Neutrophil (primary cell): ENCODE measurements at regions not wholly inside any gene's neighbourhood (a gene's known extent, or its start where the extent isn't known, plus 50 kb on each side); places are given as distances from the start of the nearest gene placed in this dataset.

ENCODE experiments used
- H3K27ac ChIP-seq: fragments of 200-600 bp; sonication (generic); 2 replicates; pipeline ENCODE4 v1.5.1; 2016; ENCODE audit warnings: mild to moderate bottlenecking, moderate library complexity
- H3K27me3 ChIP-seq: fragments of 200-600 bp; sonication (generic); 2 replicates; pipeline ENCODE4 v1.6.0; 2016; ENCODE audit warnings: mild to moderate bottlenecking
- H3K36me3 ChIP-seq: fragments of 200-600 bp; sonication (generic); 2 replicates; pipeline ENCODE4 v1.5.1; 2017
- H3K4me1 ChIP-seq, 2 experiments: fragments of 200-600 bp in 1 of 2; sonication (generic) in 1 of 2; 1 replicate in 1 of 2; 2 replicates in 1 of 2; pipeline versions ENCODE4 v1.5.1 to v1.6.1; 2013 to 2016; ENCODE audit warnings: low read depth in 1 of 2, low read length in 1 of 2, mild to moderate bottlenecking in 1 of 2, moderate library complexity in 1 of 2; ENCODE audit not compliant: control insufficient read depth in 1 of 2, insufficient read depth in 1 of 2
- H3K4me3 ChIP-seq, 2 experiments: fragments of 200-600 bp in 1 of 2; sonication (generic) in 1 of 2; 1 replicate in 1 of 2; 2 replicates in 1 of 2; pipeline ENCODE4 v1.5.1; 2013 to 2016; ENCODE audit warnings: low read depth in 1 of 2, low read length in 1 of 2, mild to moderate bottlenecking in 1 of 2, moderate library complexity in 1 of 2
- H3K9me3 ChIP-seq: fragments of 200-600 bp; sonication (generic); 2 replicates; pipeline ENCODE4 v1.5.1; 2016
- CTCF ChIP-seq: fragments of 200-600 bp; sonication (generic); IDR thresholded peaks from 2 replicates; pipeline ENCODE4 v1.5.1; 2016; ENCODE audit warnings: antibody characterized with exemption

- Histone ChIP-seq H3K36me3 (no peaks in the 10 kb centered on the region), H3K27me3 (no peaks in the 10 kb centered on the region), H3K4me1 (no peaks in the 10 kb centered on the region), H3K4me3 (no peak overlapping the region), H3K27ac (no peak overlapping the region), H3K9me3 (no peaks in the 10 kb centered on the region)
- TF ChIP-seq CTCF, result no peak
Observed at GRCh38 chr18:37852464-37852863, 286.9 kb upstream of the CELF4 start.

- no peaks in the 10 kb centered on the region for H3K9me3 ChIP-seq
- no peak for TF ChIP-seq CTCF
- H3K4me3 ChIP-seq, result no peak overlapping the region
- H3K4me1 ChIP-seq, result no peaks in the 10 kb centered on the region
- H3K36me3 ChIP-seq, result no peaks in the 10 kb centered on the region
- no peaks in the 10 kb centered on the region for H3K27me3 ChIP-seq
- no peak overlapping the region for H3K27ac ChIP-seq
Observed at GRCh38 chr18:37847544-37847943, 281.9 kb upstream of the CELF4 start.

DNA sequence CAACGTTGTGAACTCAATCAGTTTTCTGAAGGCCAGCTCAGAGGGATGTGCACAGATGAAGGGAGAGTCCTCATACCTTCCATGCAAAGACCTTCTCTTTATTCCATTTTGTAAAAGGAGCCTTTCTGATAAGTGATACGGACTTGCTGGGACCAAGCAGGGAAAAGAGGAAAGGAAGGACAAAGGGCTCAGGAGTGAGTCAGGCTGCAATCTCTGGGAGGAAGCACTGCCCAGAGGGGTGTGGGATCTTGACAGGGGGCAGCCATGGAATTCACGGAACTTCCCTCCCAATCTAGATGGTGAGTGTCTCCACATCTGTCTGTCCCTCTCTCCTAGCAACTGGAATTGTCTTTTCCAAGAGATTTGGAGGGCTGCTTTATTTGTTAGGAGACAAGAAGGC, 281.4 kb upstream of the CELF4 start:
- no peak for TF ChIP-seq CTCF
- Histone ChIP-seq H3K9me3 (no peaks in the 10 kb centered on the region), H3K36me3 (no peaks in the 10 kb centered on the region), H3K4me3 (no peak overlapping the region), H3K27ac (no peak overlapping the region), H3K27me3 (no peaks in the 10 kb centered on the region), H3K4me1 (no peaks in the 10 kb centered on the region)

GRCh38 chr18:37845498-37845897, 279.9 kb upstream of the CELF4 start:
- Histone ChIP-seq H3K4me1 (no peaks in the 10 kb centered on the region), H3K27ac (no peak overlapping the region), H3K36me3 (no peaks in the 10 kb centered on the region), H3K9me3 (no peaks in the 10 kb centered on the region), H3K27me3 (no peaks in the 10 kb centered on the region), H3K4me3 (no peak overlapping the region)
- no peak for TF ChIP-seq CTCF

GRCh38 chr18:37844209-37844970, 278.8 kb upstream of the CELF4 start:
- Histone ChIP-seq H3K4me1 (no peaks in the 10 kb centered on the region), H3K4me3 (no peak overlapping the region), H3K36me3 (no peaks in the 10 kb centered on the region), H3K9me3 (no peaks in the 10 kb centered on the region), H3K27me3 (no peaks in the 10 kb centered on the region), H3K27ac (no peak overlapping the region)
- TF ChIP-seq CTCF, result no peak
